Spleen (tissue), 7 donors: ENCODE measurements at regions not wholly inside any gene's neighbourhood (a gene's known extent, or its start where the extent isn't known, plus 50 kb on each side); places are given as distances from the start of the nearest gene placed in this dataset.
A peak's percentile ranks its signal among the peaks of the same experiment; 100 is the strongest.

Source experiments
- POLR2AphosphoS5 ChIP-seq, 3 donors: sonication (generic); formaldehyde crosslinking; IDR thresholded peaks; one replicate each; pipeline ENCODE4 v1.5.1; 2017; ENCODE audit warnings: antibody characterized with exemption in 3 of 3
- TF ChIP-seq, protein P1 (sequence below), 11 experiments: fragments of 200-600 bp in 7 of 11; fragments of 450-650 bp in 4 of 11; sonication (generic) in 4 of 11; IDR thresholded peaks in 8 of 11; conservative IDR thresholded peaks in 3 of 11; 1 replicate in 7 of 11; 2 replicates in 4 of 11; pipeline versions ENCODE4 v1.4.0 to v1.8.0; 2016 to 2021; ENCODE audit warnings: antibody characterized with exemption in 11 of 11, inconsistent platforms in 4 of 11, mild to moderate bottlenecking in 1 of 11
- donor health status: DM: no; HTN: no; CAD: no; lungs with moderate emphysema.
- donor health status: DM: no; HTN: no; CAD: no.
- donor health status: DM: no; HTN: no; CAD: no.

GRCh38 chr15:92845126-92845508 lies 55.0 kb upstream of the CHD2 start:
- TF ChIP-seq, protein P1, sequence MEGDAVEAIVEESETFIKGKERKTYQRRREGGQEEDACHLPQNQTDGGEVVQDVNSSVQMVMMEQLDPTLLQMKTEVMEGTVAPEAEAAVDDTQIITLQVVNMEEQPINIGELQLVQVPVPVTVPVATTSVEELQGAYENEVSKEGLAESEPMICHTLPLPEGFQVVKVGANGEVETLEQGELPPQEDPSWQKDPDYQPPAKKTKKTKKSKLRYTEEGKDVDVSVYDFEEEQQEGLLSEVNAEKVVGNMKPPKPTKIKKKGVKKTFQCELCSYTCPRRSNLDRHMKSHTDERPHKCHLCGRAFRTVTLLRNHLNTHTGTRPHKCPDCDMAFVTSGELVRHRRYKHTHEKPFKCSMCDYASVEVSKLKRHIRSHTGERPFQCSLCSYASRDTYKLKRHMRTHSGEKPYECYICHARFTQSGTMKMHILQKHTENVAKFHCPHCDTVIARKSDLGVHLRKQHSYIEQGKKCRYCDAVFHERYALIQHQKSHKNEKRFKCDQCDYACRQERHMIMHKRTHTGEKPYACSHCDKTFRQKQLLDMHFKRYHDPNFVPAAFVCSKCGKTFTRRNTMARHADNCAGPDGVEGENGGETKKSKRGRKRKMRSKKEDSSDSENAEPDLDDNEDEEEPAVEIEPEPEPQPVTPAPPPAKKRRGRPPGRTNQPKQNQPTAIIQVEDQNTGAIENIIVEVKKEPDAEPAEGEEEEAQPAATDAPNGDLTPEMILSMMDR (IDR thresholded peaks at IDR 0.05 in 8 of 11, conservative IDR thresholded peaks at IDR 0.05 in 3 of 11): no peak
- TF ChIP-seq POLR2AphosphoS5 (IDR thresholded peaks at IDR 0.05): peak in 1 of 3 donors; percentile 43
